Activated CD4-positive, alpha-beta T cell treated with anti-CD3 and anti-CD28 coated beads for 36 hours (primary cell): ENCODE measurements at regions not wholly inside any gene's neighbourhood (a gene's known extent, or its start where the extent isn't known, plus 50 kb on each side); places are given as distances from the start of the nearest gene placed in this dataset.

Experiments used
- ATAC-seq: fragments of 200-7000 bp; cut with Tn5 transposase; one replicate; pipeline ENCODE4 v1.10.0; 2021; ENCODE audit warnings: mild to moderate bottlenecking, moderate library complexity
- CTCF ChIA-PET: fragments of 350-600 bp; sonication (Branson Sonifier 250); formaldehyde crosslinking; loops from one replicate; lab custom pipeline; 2021; ENCODE audit warnings: antibody characterized with exemption; lab: Charles Lee
- POLR2A ChIA-PET: fragments of 350-600 bp; sonication (Branson Sonifier 250); formaldehyde crosslinking; loops from one replicate; lab custom pipeline; 2021; ENCODE audit warnings: antibody characterized with exemption, inconsistent platforms; lab: Charles Lee
- DNase-seq: peaks from one replicate; pipeline ENCODE4 v3.0.0-alpha.2; 2020
- H3K27ac Mint-ChIP-seq: one replicate; pipeline ENCODE4 v1.8.0; 2021; ENCODE audit warnings: mixed read lengths
- H3K27me3 Mint-ChIP-seq: one replicate; pipeline ENCODE4 v1.8.0; 2021; ENCODE audit warnings: mixed read lengths
- H3K36me3 Mint-ChIP-seq: one replicate; pipeline ENCODE4 v1.8.0; 2021; ENCODE audit warnings: low read depth, mixed read lengths
- H3K4me1 Mint-ChIP-seq: one replicate; pipeline ENCODE4 v1.8.0; 2021; ENCODE audit warnings: mixed read lengths
- H3K4me3 Mint-ChIP-seq: one replicate; pipeline ENCODE4 v1.8.0; 2021; ENCODE audit warnings: mild to moderate bottlenecking, moderate library complexity, mixed read lengths
- H3K9me3 Mint-ChIP-seq: one replicate; pipeline ENCODE4 v1.8.0; 2021; ENCODE audit warnings: low read depth, mixed read lengths
- intact Hi-C, 2 experiments: fragments of 100-400 bp; cut with DNase I in 1 of 2; cut with micrococcal nuclease in 1 of 2; formaldehyde crosslinking; loops; one replicate each; pipeline versions ENCODE4 v1.14.2 to v1.15.1; 2022 to 2024; cut with DNase I, micrococcal nuclease

GRCh38 chr5:103444333-103445038 is 118.1 kb downstream of the NUDT12 start:
- Mint-ChIP-seq H3K4me1 (no peaks in the 10 kb centered on the region), H3K4me3 (no peak overlapping the region)
- CTCF ChIA-PET, result no interaction called here

DNA sequence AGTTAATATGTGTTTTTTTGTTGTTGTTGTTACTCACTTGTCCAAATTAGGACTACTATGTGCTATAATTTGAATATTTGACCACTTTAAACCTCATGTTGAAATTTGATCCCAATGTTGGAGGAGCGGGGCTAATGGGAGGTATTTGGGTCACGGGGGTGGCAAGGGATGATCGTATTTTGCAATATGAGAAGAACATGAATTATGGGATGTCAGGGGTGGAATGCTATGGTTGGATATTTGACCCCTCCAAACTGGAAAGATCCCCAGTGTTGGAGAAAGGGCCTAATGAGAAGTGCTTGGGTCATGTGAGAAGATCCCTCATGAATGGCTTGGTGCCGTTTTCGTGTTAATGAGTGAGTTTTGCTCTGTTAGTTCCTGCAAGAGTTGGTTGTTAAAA is 119.8 kb downstream of the NUDT12 start:
- Mint-ChIP-seq H3K4me3 (no peak overlapping the region), H3K4me1 (no peaks in the 10 kb centered on the region), H3K36me3 (no peaks in the 10 kb centered on the region), H3K9me3 (peaks cover 12% of the 10 kb centered on the region), H3K27ac (no peak overlapping the region), H3K27me3 (no peaks in the 10 kb centered on the region)
- intact Hi-C loops, result no loop called here
- DNase-seq, result no peak
- ATAC-seq, result no peak
- CTCF ChIA-PET, result no interaction called here
- POLR2A ChIA-PET, result no interaction called here

More at GRCh38 chr5:103444333-103445038, 118.1 kb downstream of the NUDT12 start:
- intact Hi-C loops, result no loop called here
- DNase-seq, result no peak
- POLR2A ChIA-PET, result no interaction called here
- H3K9me3 Mint-ChIP-seq, result peaks cover 4% of the 10 kb centered on the region
- no peaks in the 10 kb centered on the region for H3K27me3 Mint-ChIP-seq
- no peak for ATAC-seq
- H3K27ac Mint-ChIP-seq, result no peak overlapping the region
- H3K36me3 Mint-ChIP-seq, result no peaks in the 10 kb centered on the region

- H3K4me1 Mint-ChIP-seq, result no peaks in the 10 kb centered on the region
- DNase-seq, result no peak
- H3K9me3 Mint-ChIP-seq, result peaks cover 12% of the 10 kb centered on the region
- POLR2A ChIA-PET, result no interaction called here
- CTCF ChIA-PET, result no interaction called here
- intact Hi-C loops, result no loop called here
- ATAC-seq, result no peak
- H3K27me3 Mint-ChIP-seq, result no peaks in the 10 kb centered on the region
- H3K27ac Mint-ChIP-seq, result no peak overlapping the region
- no peak overlapping the region for H3K4me3 Mint-ChIP-seq
- no peaks in the 10 kb centered on the region for H3K36me3 Mint-ChIP-seq
Observed at GRCh38 chr5:103441523-103441922, 121.1 kb downstream of the NUDT12 start.

DNA sequence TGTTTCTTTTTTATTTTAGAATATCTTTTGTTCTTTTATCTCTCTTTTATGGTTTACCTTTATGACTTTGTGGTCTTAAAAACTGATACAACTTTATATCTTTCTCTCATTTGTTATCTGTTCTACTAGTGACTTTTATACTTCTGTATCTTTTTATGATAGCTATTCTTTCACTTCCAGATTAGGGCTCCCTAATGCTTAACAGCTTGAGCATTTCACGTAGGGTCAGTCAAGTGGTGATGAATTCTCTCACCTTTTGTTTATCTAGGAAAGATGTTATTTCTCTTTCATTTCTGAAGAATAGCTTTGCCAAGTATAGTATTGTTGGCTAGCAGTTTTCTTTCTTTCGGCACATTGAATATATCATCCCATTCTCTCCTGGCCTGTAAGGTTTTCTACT is 123.6 kb downstream of the NUDT12 start:
- DNase-seq, result no peak
- Mint-ChIP-seq H3K4me3 (no peak overlapping the region), H3K4me1 (no peaks in the 10 kb centered on the region), H3K9me3 (peaks cover 12% of the 10 kb centered on the region), H3K36me3 (no peaks in the 10 kb centered on the region), H3K27me3 (no peaks in the 10 kb centered on the region), H3K27ac (no peak overlapping the region)
- intact Hi-C loops, result no loop called here
- ATAC-seq, result no peak
- ChIA-PET CTCF (interaction anchor here (0.6 to 1.3 kb wide), 2 partner anchors 19 to 128 kb away, joined by 3 read pairs; no protein-coding TSS in a partner anchor), POLR2A (no interaction called here)

GRCh38 chr5:103436656-103437055 is 125.9 kb downstream of the NUDT12 start:
- ChIA-PET CTCF (no interaction called here), POLR2A (no interaction called here)

DNA sequence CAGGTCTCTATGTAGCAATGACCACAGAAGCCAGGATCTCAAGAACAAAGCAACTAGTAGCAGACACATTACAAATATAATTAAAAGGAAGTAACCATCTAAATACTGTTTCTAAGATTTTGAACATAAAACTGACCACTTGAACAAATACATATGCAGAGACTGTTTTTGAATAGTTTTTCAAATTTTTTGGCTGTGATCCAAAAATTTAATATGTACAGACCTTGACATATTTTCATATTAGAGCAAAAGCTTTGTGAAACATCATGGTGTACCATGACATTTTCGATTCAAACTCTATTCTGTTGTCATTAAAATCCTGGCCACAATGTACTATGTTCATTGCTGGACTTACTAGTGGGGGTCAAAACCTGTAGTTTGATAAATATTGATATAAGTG is 126.5 kb downstream of the NUDT12 start:
- Mint-ChIP-seq H3K4me1 (no peaks in the 10 kb centered on the region), H3K27ac (no peak overlapping the region), H3K4me3 (no peak overlapping the region), H3K27me3 (no peaks in the 10 kb centered on the region), H3K9me3 (peaks cover 12% of the 10 kb centered on the region), H3K36me3 (no peaks in the 10 kb centered on the region)
- no peak for ATAC-seq
- POLR2A ChIA-PET, result no interaction called here
- DNase-seq, result no peak
- CTCF ChIA-PET, result no interaction called here
- intact Hi-C loops, result no loop called here

More at GRCh38 chr5:103436656-103437055, 125.9 kb downstream of the NUDT12 start:
- ATAC-seq (no peak), DNase-seq (no peak)
- no peaks in the 10 kb centered on the region for H3K27me3 Mint-ChIP-seq
- H3K4me3 Mint-ChIP-seq, result no peak overlapping the region
- intact Hi-C loops, result no loop called here
- H3K9me3 Mint-ChIP-seq, result peaks cover 12% of the 10 kb centered on the region
- H3K27ac Mint-ChIP-seq, result no peak overlapping the region
- H3K4me1 Mint-ChIP-seq, result no peaks in the 10 kb centered on the region
- no peaks in the 10 kb centered on the region for H3K36me3 Mint-ChIP-seq

- no peak overlapping the region for H3K27ac Mint-ChIP-seq
- no peak for DNase-seq
- H3K4me3 Mint-ChIP-seq, result no peak overlapping the region
- H3K4me1 Mint-ChIP-seq, result no peaks in the 10 kb centered on the region
- H3K27me3 Mint-ChIP-seq, result no peaks in the 10 kb centered on the region
- H3K9me3 Mint-ChIP-seq, result peaks cover 12% of the 10 kb centered on the region
- no peaks in the 10 kb centered on the region for H3K36me3 Mint-ChIP-seq
- no peak for ATAC-seq
- ChIA-PET CTCF (interaction anchor here (1.0 kb wide), 1 partner anchor 40 kb away, joined by 3 read pairs; no protein-coding TSS in a partner anchor), POLR2A (no interaction called here)
- intact Hi-C loops, result no loop called here
Observed at GRCh38 chr5:103435136-103435889, 127.3 kb downstream of the NUDT12 start.

DNA sequence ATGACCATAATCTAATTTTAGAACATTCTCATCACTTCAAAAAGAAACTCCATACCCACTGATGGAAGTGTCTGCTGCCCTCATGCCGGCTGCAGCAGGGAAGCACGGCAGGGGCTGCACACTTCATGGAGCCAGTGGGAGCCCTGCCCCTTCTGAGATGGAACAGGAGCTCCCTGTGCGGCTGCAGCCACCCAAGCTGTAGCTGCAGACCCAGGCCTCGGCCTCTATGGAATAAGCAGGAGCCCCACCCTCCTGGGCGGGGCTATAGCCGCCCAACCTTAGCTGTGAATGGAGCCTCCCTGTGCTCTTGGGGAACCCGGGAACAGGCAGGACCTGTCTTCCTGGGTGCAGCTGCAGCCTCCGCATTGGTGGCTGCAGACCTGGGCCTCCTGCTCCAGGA is 128.5 kb downstream of the NUDT12 start:
- H3K4me1 Mint-ChIP-seq, result no peaks in the 10 kb centered on the region
- H3K27ac Mint-ChIP-seq, result no peak overlapping the region
- POLR2A ChIA-PET, result no interaction called here
- H3K36me3 Mint-ChIP-seq, result no peaks in the 10 kb centered on the region
- intact Hi-C loops, result no loop called here
- H3K4me3 Mint-ChIP-seq, result no peak overlapping the region
- ATAC-seq, result no peak
- no peaks in the 10 kb centered on the region for H3K27me3 Mint-ChIP-seq
- no peak for DNase-seq
- CTCF ChIA-PET, result no interaction called here
- peaks cover 4% of the 10 kb centered on the region for H3K9me3 Mint-ChIP-seq

- no peaks in the 10 kb centered on the region for H3K4me1 Mint-ChIP-seq
- no peak overlapping the region for H3K27ac Mint-ChIP-seq
- POLR2A ChIA-PET, result no interaction called here
- no peak overlapping the region for H3K4me3 Mint-ChIP-seq
- ATAC-seq (no peak), DNase-seq (no peak)
- H3K27me3 Mint-ChIP-seq, result no peaks in the 10 kb centered on the region
- CTCF ChIA-PET, result interaction anchor here (0.6 kb wide), 1 partner anchor 19 kb away, joined by 3 read pairs; no protein-coding TSS in a partner anchor
- no peaks in the 10 kb centered on the region for H3K9me3 Mint-ChIP-seq
- intact Hi-C loops, result no loop called here
- no peaks in the 10 kb centered on the region for H3K36me3 Mint-ChIP-seq
Observed at GRCh38 chr5:103433211-103433610, 129.4 kb downstream of the NUDT12 start.

- Mint-ChIP-seq H3K9me3 (no peaks in the 10 kb centered on the region), H3K4me1 (no peaks in the 10 kb centered on the region), H3K27ac (no peak overlapping the region), H3K27me3 (peaks cover 5% of the 10 kb centered on the region), H3K4me3 (no peak overlapping the region), H3K36me3 (no peaks in the 10 kb centered on the region)
- CTCF ChIA-PET, result no interaction called here
- DNase-seq, result no peak
- intact Hi-C loops, result no loop called here
- POLR2A ChIA-PET, result no interaction called here
- ATAC-seq, result no peak
Observed at GRCh38 chr5:103428923-103429322, 133.7 kb downstream of the NUDT12 start.

DNA sequence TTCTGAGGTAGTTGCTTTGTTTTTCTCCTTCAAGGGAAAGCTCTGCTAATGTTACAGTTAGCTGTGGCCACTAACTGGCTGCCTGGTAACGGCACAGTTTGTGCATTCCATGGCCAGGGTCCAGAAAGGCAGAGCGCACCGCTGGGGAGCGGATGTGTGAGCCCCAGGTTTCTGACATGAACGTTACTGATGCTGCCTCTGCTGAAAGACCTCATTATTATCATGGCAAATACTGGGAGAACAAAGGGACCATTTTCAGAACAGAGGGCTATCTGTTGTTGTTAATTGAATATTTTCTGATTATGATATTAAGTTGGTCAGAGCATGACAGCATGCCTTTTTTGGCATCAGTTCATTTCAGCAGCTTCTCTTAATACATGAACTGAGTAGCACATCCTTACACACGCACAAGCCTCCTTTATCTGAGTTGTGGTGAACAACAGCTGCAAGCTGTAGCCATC is 134.1 kb downstream of the NUDT12 start:
- Mint-ChIP-seq H3K4me1 (no peaks in the 10 kb centered on the region), H3K27ac (no peak overlapping the region), H3K36me3 (no peaks in the 10 kb centered on the region), H3K9me3 (no peaks in the 10 kb centered on the region), H3K4me3 (no peak overlapping the region), H3K27me3 (peaks cover 8% of the 10 kb centered on the region)
- DNase-seq, result no peak
- ChIA-PET POLR2A (no interaction called here), CTCF (no interaction called here)
- ATAC-seq, result no peak
- intact Hi-C loops, result no loop called here

DNA sequence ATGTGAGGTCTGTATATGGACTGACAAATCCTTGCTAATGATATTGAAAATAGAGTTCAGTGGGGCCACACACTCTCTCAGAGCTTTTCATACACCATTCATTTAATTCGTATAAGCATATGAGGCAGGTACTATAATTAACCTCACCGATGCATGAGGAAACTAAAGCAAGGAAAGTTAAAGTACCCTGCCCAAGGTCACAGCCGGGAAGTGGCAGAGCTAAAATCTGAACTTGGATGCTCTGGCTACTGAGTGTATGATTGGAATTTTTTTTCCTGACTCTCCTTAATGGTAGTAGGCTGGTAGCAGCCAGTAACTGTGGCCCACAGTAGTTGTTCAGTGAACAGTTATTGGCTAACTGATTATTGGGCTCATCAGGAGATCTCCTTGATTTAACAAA is 135.3 kb downstream of the NUDT12 start:
- Mint-ChIP-seq H3K4me1 (no peaks in the 10 kb centered on the region), H3K36me3 (no peaks in the 10 kb centered on the region), H3K4me3 (no peak overlapping the region), H3K27me3 (peaks cover 11% of the 10 kb centered on the region), H3K9me3 (no peaks in the 10 kb centered on the region), H3K27ac (no peak overlapping the region)
- ChIA-PET CTCF (no interaction called here), POLR2A (no interaction called here)
- no peak for ATAC-seq
- intact Hi-C loops, result no loop called here
- no peak for DNase-seq
